ENCODE measurements at regions not wholly inside any gene's neighbourhood (a gene's known extent, or its start where the extent isn't known, plus 50 kb on each side); places are given as distances from the start of the nearest gene placed in this dataset.

- Histone ChIP-seq H3K4me1 (no peaks in the 10 kb centered on the region), H3K27me3 (no peaks in the 10 kb centered on the region), H3K9me3 (no peaks in the 10 kb centered on the region), H3K4me3 (no peak overlapping the region), H3K36me3 (no peaks in the 10 kb centered on the region), H3K27ac (no peak overlapping the region)
- ATAC-seq (no peak), DNase-seq (no peak)
- no peak for TF ChIP-seq CTCF (IDR thresholded peaks at IDR 0.05)
- intact Hi-C loops (cut with DNase I), result no loop called here
These were observed 126.1 kb upstream of the HAPLN1 start for GRCh38 chr5:83846624-83847350.

DNA sequence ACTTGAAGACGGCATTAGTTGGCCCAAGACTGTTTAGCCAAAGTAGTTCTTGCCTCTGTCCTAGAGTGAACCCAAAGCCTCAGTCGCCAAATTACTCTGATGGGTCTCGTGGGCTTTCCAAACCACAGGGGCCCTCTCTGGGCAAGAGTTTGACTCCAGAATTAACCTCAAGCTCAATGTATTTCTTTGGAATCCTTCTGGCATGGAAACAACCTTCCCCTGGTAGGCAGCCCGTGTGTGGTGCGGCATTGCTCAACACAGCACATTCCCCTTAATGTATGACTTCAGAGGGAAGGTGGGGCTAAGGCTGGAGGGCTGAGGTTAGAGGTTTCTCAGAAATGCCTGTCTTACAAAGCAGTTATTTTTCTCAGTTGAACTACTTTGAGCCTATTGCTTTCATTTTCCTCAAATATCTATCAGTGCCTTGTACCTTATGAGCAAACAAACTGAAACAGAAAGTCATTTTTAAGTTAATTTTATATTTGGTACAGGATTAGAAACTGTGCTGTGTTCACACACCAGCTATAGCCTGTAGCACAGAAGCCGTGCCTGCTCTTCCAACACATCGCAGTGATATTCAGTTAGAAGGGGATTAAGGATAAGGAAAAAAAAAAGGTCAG lies 123.9 kb upstream of the HAPLN1 start:
- intact Hi-C loops (cut with DNase I), result no loop called here
- ATAC-seq (peak; percentile 95), DNase-seq (peak in 3 of 4 donors; percentile 19 to 44 (median 39))
- Histone ChIP-seq H3K4me1 (no peaks in the 10 kb centered on the region), H3K27ac (no peak overlapping the region), H3K27me3 (no peaks in the 10 kb centered on the region), H3K36me3 (no peaks in the 10 kb centered on the region), H3K4me3 (no peak overlapping the region), H3K9me3 (no peaks in the 10 kb centered on the region)
- no peak for TF ChIP-seq CTCF (IDR thresholded peaks at IDR 0.05)

GRCh38 chr5:83839788-83840187 lies 119.1 kb upstream of the HAPLN1 start:
- DNase-seq (no peak), ATAC-seq (no peak)
- intact Hi-C loops (cut with DNase I), result no loop called here
- no peaks in the 10 kb centered on the region for H3K27me3 ChIP-seq
- H3K4me3 ChIP-seq, result no peak overlapping the region
- H3K4me1 ChIP-seq, result no peaks in the 10 kb centered on the region
- H3K9me3 ChIP-seq, result no peaks in the 10 kb centered on the region
- H3K27ac ChIP-seq, result no peak overlapping the region
- H3K36me3 ChIP-seq, result no peaks in the 10 kb centered on the region
- no peak for TF ChIP-seq CTCF (IDR thresholded peaks at IDR 0.05)

DNA sequence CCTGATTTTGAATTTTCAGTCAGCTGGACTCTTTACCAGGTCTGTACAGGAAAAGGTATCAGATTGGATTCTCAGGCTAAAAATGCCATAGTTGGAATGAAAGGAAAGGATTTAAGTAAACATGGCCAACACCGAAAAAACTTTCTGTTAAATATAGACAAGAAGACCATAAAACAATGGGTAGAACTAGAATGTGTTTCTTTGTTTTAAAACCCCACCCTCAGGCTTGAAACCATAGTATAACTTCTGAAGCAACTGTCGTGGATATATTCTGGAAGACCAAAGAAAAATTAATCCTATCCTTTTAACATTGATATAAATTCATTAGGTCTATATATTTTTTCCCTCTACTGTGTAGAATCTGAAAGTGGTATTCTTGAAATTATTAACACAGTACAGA lies 118.6 kb upstream of the HAPLN1 start:
- no peak overlapping the region for H3K27ac ChIP-seq
- DNase-seq, result no peak
- H3K36me3 ChIP-seq, result no peaks in the 10 kb centered on the region
- no peaks in the 10 kb centered on the region for H3K4me1 ChIP-seq
- TF ChIP-seq CTCF (IDR thresholded peaks at IDR 0.05), result no peak
- no peaks in the 10 kb centered on the region for H3K27me3 ChIP-seq
- peaks cover 0 to 2% of the 10 kb centered on the region in 2 donors for H3K9me3 ChIP-seq
- H3K4me3 ChIP-seq, result no peak overlapping the region
- intact Hi-C loops (cut with DNase I), result no loop called here
- no peak for ATAC-seq

DNA sequence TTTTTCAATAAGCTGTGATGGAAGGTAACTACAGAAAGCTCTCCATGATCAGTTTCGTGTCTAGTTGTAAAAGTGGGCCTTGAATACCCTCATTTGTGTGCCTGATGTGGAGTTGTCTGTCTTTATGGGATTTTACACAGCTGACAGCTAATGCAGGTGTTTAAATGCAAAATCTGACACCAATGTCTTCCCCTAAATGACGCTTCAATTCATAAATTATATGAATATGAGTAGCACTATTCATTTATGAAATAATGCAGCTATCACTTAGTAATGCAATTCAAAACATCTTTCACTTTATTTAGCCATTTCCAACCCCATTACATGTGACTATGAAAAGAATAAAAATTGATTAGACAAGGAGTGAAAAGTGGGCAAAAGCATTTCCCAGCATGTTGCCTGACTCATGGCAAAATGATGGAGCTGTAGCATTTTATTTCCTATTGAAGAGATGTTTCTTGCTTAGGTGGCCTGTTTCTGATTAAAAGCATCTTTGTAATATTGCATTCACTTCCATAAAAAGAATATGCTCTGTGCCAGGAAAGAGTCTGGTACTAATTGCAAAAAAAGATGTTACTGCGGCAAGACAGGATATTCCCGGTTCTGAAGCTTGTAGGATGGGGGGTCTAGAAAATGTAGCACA lies 116.7 kb upstream of the HAPLN1 start:
- Histone ChIP-seq H3K4me1 (no peaks in the 10 kb centered on the region), H3K27ac (no peak overlapping the region), H3K4me3 (no peak overlapping the region), H3K27me3 (no peaks in the 10 kb centered on the region), H3K36me3 (no peaks in the 10 kb centered on the region), H3K9me3 (peaks cover 0 to 2% of the 10 kb centered on the region in 2 donors)
- DNase-seq, result no peak
- no peak for TF ChIP-seq CTCF (IDR thresholded peaks at IDR 0.05)
- intact Hi-C loops (cut with DNase I), result no loop called here
- ATAC-seq, result no peak
